Esophagus squamous epithelium (tissue), 5 donors: ENCODE measurements at regions not wholly inside any gene's neighbourhood (a gene's known extent, or its start where the extent isn't known, plus 50 kb on each side); places are given as distances from the start of the nearest gene placed in this dataset.

Source experiments
- DNase-seq: peaks from one replicate; lab custom pipeline; 2025; lab: John Stamatoyannopoulos, UW
- H3K27ac ChIP-seq, 4 donors: fragments of 200-600 bp; sonication (generic); one replicate each; pipeline ENCODE4 v1.5.1; 2016 to 2019; ENCODE audit warnings: mild to moderate bottlenecking in 1 of 4
- H3K27me3 ChIP-seq, 4 donors: fragments of 200-600 bp; sonication (generic); 1 replicate in 3 of 4; 2 replicates in 1 of 4; pipeline versions ENCODE4 v1.5.1 to v1.6.0; 2017 to 2021; ENCODE audit warnings: antibody characterized with exemption in 1 of 4
- H3K36me3 ChIP-seq, 3 donors: fragments of 200-600 bp; sonication (generic); one replicate each; pipeline ENCODE4 v1.5.1; 2016 to 2019
- H3K4me1 ChIP-seq, 3 donors: fragments of 200-600 bp; sonication (generic); one replicate each; pipeline ENCODE4 v1.5.1; 2017 to 2019
- H3K4me3 ChIP-seq, 4 donors: fragments of 200-600 bp; sonication (generic); 1 replicate in 3 of 4; 2 replicates in 1 of 4; pipeline ENCODE4 v1.5.1; 2016 to 2019; ENCODE audit warnings: mild to moderate bottlenecking in 2 of 4, moderate library complexity in 1 of 4
- H3K9me3 ChIP-seq, 3 donors: fragments of 200-600 bp; sonication (generic); one replicate each; pipeline ENCODE4 v1.5.1; 2016 to 2019
- CTCF ChIP-seq, 6 experiments: fragments of 450-650 bp in 4 of 6; fragments of 200-600 bp in 2 of 6; sonication (generic) in 2 of 6; IDR thresholded peaks; one replicate each; pipeline ENCODE4 v1.5.1; 2016 to 2019; ENCODE audit warnings: antibody characterized with exemption in 6 of 6, mild to moderate bottlenecking in 4 of 6, moderate library complexity in 4 of 6
- POLR2A ChIP-seq, 4 donors: fragments of 450-650 bp; IDR thresholded peaks; one replicate each; pipeline ENCODE4 v1.6.1; 2017; ENCODE audit warnings: antibody characterized with exemption in 4 of 4, mild to moderate bottlenecking in 4 of 4, moderate library complexity in 3 of 4
- WGBS, 2 donors: methylation state at CpG; one replicate each; pipeline ENCODE4 v1.1.5; 2018; 5-methylcytosine and 5-hydroxymethylcytosine counted together
- intact Hi-C: fragments of 100-400 bp; cut with DNase I; formaldehyde crosslinking; loops from one replicate; pipeline ENCODE4 v1.15.0; 2022
- donor health status: DM: yes; HTN: yes; CAD: no.

- intact Hi-C loops: no loop called here
- H3K36me3 ChIP-seq: no peaks in the 10 kb centered on the region
- no peak for TF ChIP-seq POLR2A (IDR thresholded peaks at IDR 0.05)
- TF ChIP-seq CTCF (IDR thresholded peaks at IDR 0.05): no peak
- peaks cover 0 to 24% (median 0%) of the 10 kb centered on the region in 3 donors for H3K4me1 ChIP-seq
- H3K27ac ChIP-seq: no peak overlapping the region
- DNase-seq: no peak
- no peaks in the 10 kb centered on the region for H3K27me3 ChIP-seq
- no peak overlapping the region for H3K4me3 ChIP-seq
- H3K9me3 ChIP-seq: peaks cover 0 to 17% (median 14%) of the 10 kb centered on the region in 3 donors
- WGBS, 2 donors: 12 to 31% methylated on average over 2 of the region's 2 CpGs
These were observed 126.8 kb upstream of the DEPDC1 start for GRCh38 chr1:68623700-68624099.

DNA sequence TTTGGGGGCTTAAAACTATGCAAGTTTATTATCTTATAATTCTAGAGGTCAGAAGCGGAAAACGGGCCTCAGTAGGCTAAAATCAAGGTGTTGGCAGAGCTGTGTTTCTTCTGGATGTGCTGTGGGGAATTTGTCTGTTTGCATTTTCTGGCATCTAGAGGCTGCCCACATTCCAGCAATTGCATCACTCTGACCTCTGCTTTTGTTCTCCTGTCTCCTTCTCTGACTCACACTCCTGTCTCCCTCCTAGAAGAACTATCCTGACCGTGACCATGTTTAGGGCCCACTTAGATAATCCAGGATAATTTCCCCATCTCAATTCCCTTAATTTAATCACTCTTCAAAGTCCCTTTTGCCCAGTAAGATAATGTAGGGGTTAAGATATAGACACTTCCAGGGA lies 127.4 kb upstream of the DEPDC1 start:
- peak overlapping the region in 1 of 4 donors; percentile 12 for H3K27ac ChIP-seq
- peaks cover 0 to 17% (median 14%) of the 10 kb centered on the region in 3 donors for H3K9me3 ChIP-seq
- WGBS, 2 donors: 54 to 59% methylated on average over 3 of the region's 3 CpGs
- H3K4me3 ChIP-seq: no peak overlapping the region
- no peaks in the 10 kb centered on the region for H3K36me3 ChIP-seq
- H3K27me3 ChIP-seq: no peaks in the 10 kb centered on the region
- intact Hi-C loops: no loop called here
- TF ChIP-seq CTCF (IDR thresholded peaks at IDR 0.05) (no peak), POLR2A (IDR thresholded peaks at IDR 0.05) (no peak)
- peaks cover 0 to 24% (median 0%) of the 10 kb centered on the region in 3 donors for H3K4me1 ChIP-seq
- DNase-seq: no peak

DNA sequence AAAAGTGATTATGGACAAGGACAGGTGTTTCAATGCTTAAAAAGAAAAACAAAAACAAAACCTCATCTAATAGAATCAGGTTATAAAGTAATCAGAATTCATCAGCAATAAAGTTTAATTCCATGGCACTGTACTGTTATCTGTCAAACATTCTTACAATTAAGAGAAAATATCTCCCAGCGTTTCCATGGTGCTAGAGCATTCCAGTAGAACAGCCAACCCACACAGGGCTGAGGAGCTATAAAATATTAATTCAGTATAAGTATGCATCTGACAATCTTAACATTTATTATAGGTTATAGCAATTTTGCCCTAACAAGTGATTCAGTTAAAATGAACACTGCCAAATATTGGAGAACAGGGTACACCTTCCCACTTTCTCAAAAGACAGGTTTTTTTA lies 128.7 kb upstream of the DEPDC1 start:
- no peaks in the 10 kb centered on the region for H3K27me3 ChIP-seq
- peaks cover 0 to 24% (median 0%) of the 10 kb centered on the region in 3 donors for H3K4me1 ChIP-seq
- 67 to 80% methylated on average over 1 of the region's 1 CpG for WGBS, 2 donors
- H3K27ac ChIP-seq: no peak overlapping the region
- intact Hi-C loops: no loop called here
- peaks cover 0 to 9% (median 6%) of the 10 kb centered on the region in 3 donors for H3K9me3 ChIP-seq
- DNase-seq: no peak
- no peak for TF ChIP-seq CTCF (IDR thresholded peaks at IDR 0.05)
- TF ChIP-seq POLR2A (IDR thresholded peaks at IDR 0.05): no peak
- no peak overlapping the region for H3K4me3 ChIP-seq
- no peaks in the 10 kb centered on the region for H3K36me3 ChIP-seq

DNA sequence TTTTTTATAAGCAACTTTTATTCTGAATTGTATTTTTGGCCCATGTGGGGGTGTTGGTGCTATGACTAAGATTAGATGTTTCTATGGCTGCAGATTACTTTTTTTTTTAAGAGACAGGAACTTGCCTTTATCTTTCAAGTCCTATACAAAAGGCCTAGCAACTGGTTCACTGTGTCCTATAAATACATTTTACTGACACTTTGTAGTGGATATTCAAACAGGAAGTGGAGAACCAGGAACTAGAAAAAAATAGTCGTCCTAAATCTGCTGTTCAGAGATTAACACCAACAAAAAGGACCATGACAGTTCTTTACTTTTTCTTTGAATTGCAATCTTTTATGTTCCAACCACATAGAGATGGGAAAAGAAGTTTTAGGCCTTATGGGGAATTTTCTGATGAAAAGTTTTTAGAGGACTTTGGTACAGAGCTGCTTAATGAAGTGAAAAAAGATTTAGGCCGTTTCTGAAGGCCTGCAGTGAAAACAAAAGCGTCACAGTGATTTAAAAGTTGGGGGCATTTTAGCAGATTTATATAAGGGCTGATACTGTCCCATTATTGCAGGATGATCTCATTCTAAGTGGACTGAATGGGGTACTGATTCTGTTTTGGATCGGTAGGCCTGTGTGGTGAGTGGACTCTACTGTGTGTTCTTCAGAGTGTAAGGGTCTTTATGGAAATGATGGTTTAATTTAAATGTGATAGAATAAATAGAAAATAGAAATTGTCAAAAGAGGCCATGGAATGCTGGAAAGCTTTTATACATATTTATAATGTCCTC lies 136.4 kb upstream of the DEPDC1 start:
- Histone ChIP-seq H3K27me3 (no peaks in the 10 kb centered on the region), H3K36me3 (no peaks in the 10 kb centered on the region), H3K9me3 (no peaks in the 10 kb centered on the region), H3K4me1 (no peaks in the 10 kb centered on the region), H3K4me3 (no peak overlapping the region), H3K27ac (no peak overlapping the region)
- 53 to 73% methylated on average over 4 of the region's 4 CpGs for WGBS, 2 donors
- DNase-seq: no peak
- intact Hi-C loops: no loop called here
- no peak for TF ChIP-seq CTCF (IDR thresholded peaks at IDR 0.05)

DNA sequence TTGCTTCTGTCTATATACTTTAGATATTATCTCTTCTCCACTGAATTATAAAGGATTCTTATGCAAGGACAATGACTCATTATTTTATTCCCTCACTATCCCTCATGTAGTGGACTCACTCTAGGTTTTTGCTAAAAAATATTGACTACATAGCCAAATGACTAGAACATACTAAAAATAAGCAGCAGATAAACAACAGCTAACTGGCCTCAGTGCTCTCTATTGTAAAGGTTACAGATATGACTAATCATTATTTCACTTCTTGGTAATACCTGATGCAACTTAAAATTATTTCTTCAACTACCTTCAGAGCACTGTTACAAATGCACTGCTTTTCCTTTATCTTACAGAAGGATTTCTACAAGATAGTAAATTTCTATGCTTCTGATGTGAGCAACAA lies 147.6 kb upstream of the DEPDC1 start:
- H3K9me3 ChIP-seq: no peaks in the 10 kb centered on the region
- H3K27ac ChIP-seq: no peak overlapping the region
- no peaks in the 10 kb centered on the region for H3K27me3 ChIP-seq
- peaks cover 0 to 5% (median 0%) of the 10 kb centered on the region in 3 donors for H3K4me1 ChIP-seq
- TF ChIP-seq CTCF (IDR thresholded peaks at IDR 0.05) (no peak), POLR2A (IDR thresholded peaks at IDR 0.05) (no peak)
- DNase-seq: no peak
- intact Hi-C loops: no loop called here
- no peak overlapping the region for H3K4me3 ChIP-seq
- no peaks in the 10 kb centered on the region for H3K36me3 ChIP-seq
